ENCODE measurements at regions not wholly inside any gene's neighbourhood (a gene's known extent, or its start where the extent isn't known, plus 50 kb on each side); places are given as distances from the start of the nearest gene placed in this dataset.

GRCh38 chr2:239889641-239890121 lies 135.5 kb downstream of the NDUFA10 start:
- no peaks in the 10 kb centered on the region for H3K79me2 ChIP-seq (ENCODE audit: control insufficient read depth, insufficient read depth, low read length)
- H2AFZ ChIP-seq (ENCODE audit: low read depth, low read length): no peak overlapping the region
- no TSS peak for BruUV-seq (replicated peaks)
- ChIA-PET POLR2A (interaction anchor here (0.6 to 0.7 kb wide), 2 partner anchors 22 to 245 kb away, joined by 3 to 5 read pairs; no protein-coding TSS in a partner anchor), CTCF (ENCODE audit: low intra/inter-chr PET ratio) (no interaction called here)
- no peak overlapping the region for H3K4me2 ChIP-seq (ENCODE audit: insufficient read depth, low read length)
- no peak for DNase-seq (ENCODE audit: extremely low read depth in 1 of 4, low spot score in 3 of 4)
- H3K27ac ChIP-seq (ENCODE audit: extremely low read depth, low read depth, low read length): no peak overlapping the region
- H3K4me3 ChIP-seq: no peak overlapping the region
- H3K9me3 ChIP-seq (replicated peaks; ENCODE audit: control insufficient read depth, insufficient read depth, low read depth, low read length): no peaks in the 10 kb centered on the region; the same call in 1 of the 2 replicates
- H3K4me1 ChIP-seq (replicated peaks in 1 of 2; ENCODE audit: control insufficient read depth in 2 of 2, insufficient read depth in 2 of 2, low read length in 2 of 2): no peaks in the 10 kb centered on the region; a peak in 1 of 5 replicates
- no peaks in the 10 kb centered on the region for H4K20me1 ChIP-seq (replicated peaks; ENCODE audit: control insufficient read depth, insufficient read depth, low read length)
- FAIRE-seq: no peak
- intact Hi-C loops (cut with micrococcal nuclease) (no loop called here), in situ Hi-C loops (cut with MboI) (no loop called here)
- ATAC-seq: no peak
- no peaks in the 10 kb centered on the region for H3K9me1 ChIP-seq (ENCODE audit: control insufficient read depth, insufficient read depth, low read length)
- 63% methylated on average over 9 of the region's 9 CpGs for WGBS (ENCODE audit: insufficient coverage, low coverage, missing lambda C conversion rate)
- no peaks in the 10 kb centered on the region for H3K27me3 ChIP-seq (ENCODE audit: control insufficient read depth in 2 of 2, insufficient read depth in 2 of 2, low read length in 2 of 2)
- no peaks in the 10 kb centered on the region for H3K36me3 ChIP-seq (ENCODE audit: control insufficient read depth, insufficient read depth, low read length)
- H3K9ac ChIP-seq (ENCODE audit: insufficient read depth in 1 of 2, low read depth in 2 of 2, low read length in 2 of 2): no peak overlapping the region
- no peak for TF ChIP-seq SMARCC2 (IDR thresholded peaks at IDR 0.05; ENCODE audit: low read depth)
- TF ChIP-seq RNF2 (IDR thresholded peaks at IDR 0.05): no peak
- TF ChIP-seq RHOXF2B (CRISPR knock-in tag; conservative IDR thresholded peaks at IDR 0.05): no peak
- TF ChIP-seq KLF10 (CRISPR knock-in tag; IDR thresholded peaks at IDR 0.05): no peak
- TF ChIP-seq TRIM25 (IDR thresholded peaks at IDR 0.05; ENCODE audit: borderline replicate concordance): no peak
- no peak for TF ChIP-seq HDAC2 (IDR thresholded peaks at IDR 0.05)
- no peak for TF ChIP-seq AFF4 (CRISPR knock-in tag; IDR thresholded peaks at IDR 0.05)
- no peak for TF ChIP-seq ZKSCAN3 (CRISPR knock-in tag; IDR thresholded peaks at IDR 0.05)
- TF ChIP-seq VEZF1 (CRISPR knock-in tag; IDR thresholded peaks at IDR 0.05): no peak
- TF ChIP-seq RAD21 (CRISPR knock-in tag; conservative IDR thresholded peaks at IDR 0.05 in 1 of 2, IDR thresholded peaks at IDR 0.05 in 1 of 2): no peak
- no peak for TF ChIP-seq COPS2 (conservative IDR thresholded peaks at IDR 0.05)
- no peak for TF ChIP-seq BRD9 (IDR thresholded peaks at IDR 0.05; ENCODE audit: low read depth, partially characterized antibody)
- TF ChIP-seq ZBTB43 (CRISPR knock-in tag; IDR thresholded peaks at IDR 0.05): no peak
- TF ChIP-seq CTBP1 (IDR thresholded peaks at IDR 0.05; ENCODE audit: borderline replicate concordance): no peak
- TF ChIP-seq GTF2F1 (IDR thresholded peaks at IDR 0.05; ENCODE audit: low read depth, low read length): no peak
- TF ChIP-seq EP400 (IDR thresholded peaks at IDR 0.05): no peak
- no peak for TF ChIP-seq SREBF1 (IDR thresholded peaks at IDR 0.05; ENCODE audit: borderline replicate concordance, low read depth, low read length)
